ENCODE measurements at regions not wholly inside any gene's neighbourhood (a gene's known extent, or its start where the extent isn't known, plus 50 kb on each side); places are given as distances from the start of the nearest gene placed in this dataset.
A peak's percentile ranks its signal among the peaks of the same experiment; 100 is the strongest.
"Not testable (repeated sequence)": the region's sequence is repeated elsewhere in the genome, so short reads cannot be mapped to it uniquely, and the experiment has no call there.

DNA sequence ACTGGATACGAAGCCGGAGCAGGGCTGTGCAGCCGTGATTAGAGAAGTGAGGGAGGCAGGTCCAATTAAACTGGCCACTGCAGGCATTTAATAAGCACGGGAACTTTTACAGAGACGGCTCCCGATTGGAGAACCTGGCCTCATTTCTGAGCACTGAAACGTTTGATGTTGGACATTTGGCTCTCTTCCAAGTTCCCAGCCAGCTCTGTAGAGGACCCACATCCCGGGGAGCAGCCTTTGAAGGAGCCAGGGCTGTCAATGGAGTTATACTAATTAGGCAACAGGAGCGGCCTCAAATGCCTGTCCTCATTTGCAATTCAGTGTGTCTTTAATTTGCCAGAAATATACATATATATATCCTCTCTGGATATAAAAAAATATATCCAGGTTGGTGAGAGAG is 499.4 kb upstream of the C16orf82 start:
- no peak for DNase-seq (ENCODE audit: low spot score)
- TF ChIP-seq CTCF (IDR thresholded peaks at IDR 0.05; ENCODE audit: extremely low read depth, missing control alignments), result no peak

GRCh38 chr16:26569793-26570192 is 496.9 kb upstream of the C16orf82 start:
- peak; percentile 10 for DNase-seq (ENCODE audit: low spot score)
- peak; percentile 45 for TF ChIP-seq CTCF (IDR thresholded peaks at IDR 0.05; ENCODE audit: extremely low read depth, missing control alignments)

- no peak for TF ChIP-seq CTCF (IDR thresholded peaks at IDR 0.05; ENCODE audit: extremely low read depth, missing control alignments)
- DNase-seq (ENCODE audit: low spot score), result no peak
These were observed 488.0 kb upstream of the C16orf82 start for GRCh38 chr16:26578748-26579147.

- DNase-seq (ENCODE audit: low spot score), result no peak
- TF ChIP-seq CTCF (IDR thresholded peaks at IDR 0.05; ENCODE audit: extremely low read depth, missing control alignments), result no peak
These were observed 482.9 kb upstream of the C16orf82 start for GRCh38 chr16:26583803-26584202.

- TF ChIP-seq CTCF (IDR thresholded peaks at IDR 0.05; ENCODE audit: extremely low read depth, missing control alignments), result no peak
- DNase-seq (ENCODE audit: low spot score), result no peak
These were observed 473.0 kb upstream of the C16orf82 start for GRCh38 chr16:26593700-26594099.

- DNase-seq (ENCODE audit: low spot score), result no peak
- TF ChIP-seq CTCF (IDR thresholded peaks at IDR 0.05; ENCODE audit: extremely low read depth, missing control alignments), result no peak
These were observed 472.1 kb upstream of the C16orf82 start for GRCh38 chr16:26594666-26595065.

DNA sequence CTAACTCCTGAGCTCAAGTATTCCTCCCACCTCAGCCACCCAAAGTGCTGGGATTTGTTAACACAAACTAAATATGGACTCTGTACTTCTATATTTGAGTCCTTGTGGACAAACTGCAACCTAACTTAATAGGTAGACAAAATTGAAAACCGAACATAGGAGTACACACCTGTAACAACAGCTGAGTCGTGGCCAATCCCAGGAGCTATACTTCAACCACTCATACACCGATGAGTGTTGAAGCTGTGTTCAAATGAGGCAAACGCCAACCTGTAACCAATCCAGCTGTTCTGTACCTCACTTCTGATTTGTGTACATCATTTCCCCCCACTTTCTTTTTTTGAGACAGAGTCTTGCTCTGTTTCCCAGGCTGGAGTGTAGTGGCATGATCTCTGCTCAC is 471.5 kb upstream of the C16orf82 start:
- DNase-seq (ENCODE audit: low spot score), result no peak
- no peak for TF ChIP-seq CTCF (IDR thresholded peaks at IDR 0.05; ENCODE audit: extremely low read depth, missing control alignments)

DNA sequence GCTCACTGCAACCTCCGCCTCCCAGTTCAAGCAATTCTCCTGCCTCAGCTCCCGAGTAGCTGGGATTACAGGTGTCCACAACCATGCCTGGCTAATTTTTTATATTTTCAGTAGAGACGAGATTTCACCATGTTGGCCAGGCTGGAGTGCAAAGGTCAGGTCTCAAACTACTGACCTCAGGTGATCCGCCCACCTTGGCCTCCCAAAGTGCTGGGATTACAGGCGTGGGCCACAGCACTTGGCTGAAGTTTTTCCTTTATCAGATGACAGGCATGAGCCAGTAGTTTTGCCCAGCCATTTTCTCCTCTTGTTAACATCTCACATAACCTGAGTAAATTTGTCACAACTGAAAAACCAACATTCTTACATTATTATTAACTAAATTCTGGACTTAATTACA is 470.7 kb upstream of the C16orf82 start:
- not testable (repeated sequence) for DNase-seq (ENCODE audit: low spot score)

Data from GM20000 (cell line).